Mammary epithelial cell (primary cell): ENCODE measurements at regions not wholly inside any gene's neighbourhood (a gene's known extent, or its start where the extent isn't known, plus 50 kb on each side); places are given as distances from the start of the nearest gene placed in this dataset.
"Not testable (repeated sequence)": the region's sequence is repeated elsewhere in the genome, so short reads cannot be mapped to it uniquely, and the experiment has no call there.

Experiments used
- EZH2 ChIP-seq: IDR thresholded peaks from 2 replicates; pipeline ENCODE4 v1.6.1; 2012; ENCODE audit warnings: low read length, inconsistent platforms, borderline replicate concordance
- TF ChIP-seq, protein P1 (sequence below), 2 donors: IDR thresholded peaks in 1 of 2; conservative IDR thresholded peaks in 1 of 2; 2 replicates each; pipeline ENCODE4 v1.5.1; 2011 to 2012; ENCODE audit warnings: inconsistent platforms in 2 of 2, low read length in 2 of 2, mild to moderate bottlenecking in 2 of 2, control low read depth in 1 of 2, low read depth in 1 of 2; ENCODE audit not compliant: insufficient read depth in 1 of 2; ENCODE audit errors: extremely low read depth in 1 of 2

DNA sequence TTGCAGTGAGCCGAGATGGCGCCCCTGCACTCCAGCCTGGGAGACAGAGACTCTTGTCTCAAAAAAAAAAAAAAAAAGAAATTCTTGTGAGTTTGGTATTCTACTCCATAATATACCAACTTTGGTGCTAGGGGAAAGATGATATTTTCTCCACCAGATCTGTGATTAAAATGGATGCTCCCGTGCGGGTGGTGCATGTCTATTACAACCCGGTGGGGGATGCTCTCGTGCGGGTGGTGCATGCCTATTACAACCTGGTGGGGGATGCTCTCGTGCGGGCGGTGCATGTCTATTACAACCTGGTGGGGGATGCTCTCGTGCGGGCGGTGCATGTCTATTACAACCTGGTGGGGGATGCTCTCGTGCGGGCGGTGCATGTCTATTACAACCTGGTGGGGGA is 244.1 kb upstream of the RGMA start:
- TF ChIP-seq, protein P1, sequence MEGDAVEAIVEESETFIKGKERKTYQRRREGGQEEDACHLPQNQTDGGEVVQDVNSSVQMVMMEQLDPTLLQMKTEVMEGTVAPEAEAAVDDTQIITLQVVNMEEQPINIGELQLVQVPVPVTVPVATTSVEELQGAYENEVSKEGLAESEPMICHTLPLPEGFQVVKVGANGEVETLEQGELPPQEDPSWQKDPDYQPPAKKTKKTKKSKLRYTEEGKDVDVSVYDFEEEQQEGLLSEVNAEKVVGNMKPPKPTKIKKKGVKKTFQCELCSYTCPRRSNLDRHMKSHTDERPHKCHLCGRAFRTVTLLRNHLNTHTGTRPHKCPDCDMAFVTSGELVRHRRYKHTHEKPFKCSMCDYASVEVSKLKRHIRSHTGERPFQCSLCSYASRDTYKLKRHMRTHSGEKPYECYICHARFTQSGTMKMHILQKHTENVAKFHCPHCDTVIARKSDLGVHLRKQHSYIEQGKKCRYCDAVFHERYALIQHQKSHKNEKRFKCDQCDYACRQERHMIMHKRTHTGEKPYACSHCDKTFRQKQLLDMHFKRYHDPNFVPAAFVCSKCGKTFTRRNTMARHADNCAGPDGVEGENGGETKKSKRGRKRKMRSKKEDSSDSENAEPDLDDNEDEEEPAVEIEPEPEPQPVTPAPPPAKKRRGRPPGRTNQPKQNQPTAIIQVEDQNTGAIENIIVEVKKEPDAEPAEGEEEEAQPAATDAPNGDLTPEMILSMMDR (conservative IDR thresholded peaks at IDR 0.05 in 1 of 2, IDR thresholded peaks at IDR 0.05 in 1 of 2; ENCODE audit: extremely low read depth in 1 of 2, insufficient read depth in 1 of 2, low read depth in 1 of 2, low read length in 2 of 2), result not testable (repeated sequence)
- not testable (repeated sequence) for TF ChIP-seq EZH2
